GM19099 (cell line): ENCODE measurements at regions not wholly inside any gene's neighbourhood (a gene's known extent, or its start where the extent isn't known, plus 50 kb on each side); places are given as distances from the start of the nearest gene placed in this dataset.

Experiments
- POLR2A ChIP-seq: IDR thresholded peaks from 3 replicates; pipeline ENCODE4 v1.6.1; 2011; ENCODE audit warnings: low read depth; ENCODE audit not compliant: insufficient read length; ENCODE audit errors: extremely low read depth

DNA sequence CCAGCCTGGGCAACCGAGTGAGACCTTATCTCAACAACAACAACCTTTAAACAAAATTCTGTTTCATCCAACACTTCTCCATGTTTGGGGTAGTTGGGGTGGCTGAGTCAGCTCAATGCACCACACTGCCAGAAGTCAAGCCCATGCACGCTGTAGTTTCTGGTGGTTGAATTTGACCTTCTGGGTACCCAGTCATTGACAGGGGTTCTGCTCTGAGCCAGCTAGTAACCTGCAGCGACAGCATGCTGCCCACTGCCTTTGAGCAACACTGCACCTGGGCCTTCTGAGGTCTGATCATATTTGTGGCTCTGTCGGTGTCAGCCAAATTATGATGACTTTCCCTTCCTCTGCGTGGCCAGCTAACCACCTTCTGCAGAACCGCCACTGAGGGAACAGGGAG lies 84.6 kb upstream of the ZNF438 start:
- no peak for TF ChIP-seq POLR2A

DNA sequence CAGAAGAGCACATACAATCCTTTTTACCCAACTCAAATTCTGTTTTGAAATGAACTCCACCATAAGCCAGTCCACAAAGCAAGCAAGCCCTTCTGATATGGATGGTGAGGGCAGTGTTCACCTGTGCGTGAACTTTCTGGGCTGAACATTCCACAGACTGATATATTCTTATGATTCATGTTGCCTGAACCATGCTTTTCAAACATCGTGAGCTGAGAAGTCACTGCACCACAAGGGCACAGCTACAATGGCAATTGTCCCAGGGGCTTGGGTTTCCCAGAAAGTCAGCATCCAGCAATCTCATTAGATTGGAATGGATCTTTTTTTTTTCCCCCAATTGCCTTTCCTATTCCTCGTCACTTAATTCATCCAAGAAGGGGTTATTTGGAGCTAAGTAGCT lies 86.9 kb upstream of the ZNF438 start:
- no peak for TF ChIP-seq POLR2A

DNA sequence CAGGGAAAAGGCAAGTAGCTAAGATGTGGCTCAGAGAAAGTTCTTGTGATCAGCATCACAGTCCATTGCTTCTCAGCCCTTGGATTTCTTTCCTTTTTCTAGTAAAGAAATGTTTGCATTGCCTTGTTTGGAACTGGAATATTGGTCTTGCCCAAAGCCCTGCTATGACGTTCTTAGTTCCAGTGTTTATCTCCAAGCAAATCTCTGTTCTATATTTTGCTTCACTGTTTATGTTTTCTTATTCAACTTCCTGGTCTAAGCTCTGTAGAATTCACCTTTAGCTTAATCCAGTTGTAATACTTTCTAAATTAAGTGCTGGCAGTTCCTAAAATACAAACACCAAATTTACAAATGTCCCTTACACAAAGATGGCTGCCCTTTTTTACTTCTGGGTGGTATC lies 88.7 kb upstream of the ZNF438 start:
- TF ChIP-seq POLR2A = no peak

DNA sequence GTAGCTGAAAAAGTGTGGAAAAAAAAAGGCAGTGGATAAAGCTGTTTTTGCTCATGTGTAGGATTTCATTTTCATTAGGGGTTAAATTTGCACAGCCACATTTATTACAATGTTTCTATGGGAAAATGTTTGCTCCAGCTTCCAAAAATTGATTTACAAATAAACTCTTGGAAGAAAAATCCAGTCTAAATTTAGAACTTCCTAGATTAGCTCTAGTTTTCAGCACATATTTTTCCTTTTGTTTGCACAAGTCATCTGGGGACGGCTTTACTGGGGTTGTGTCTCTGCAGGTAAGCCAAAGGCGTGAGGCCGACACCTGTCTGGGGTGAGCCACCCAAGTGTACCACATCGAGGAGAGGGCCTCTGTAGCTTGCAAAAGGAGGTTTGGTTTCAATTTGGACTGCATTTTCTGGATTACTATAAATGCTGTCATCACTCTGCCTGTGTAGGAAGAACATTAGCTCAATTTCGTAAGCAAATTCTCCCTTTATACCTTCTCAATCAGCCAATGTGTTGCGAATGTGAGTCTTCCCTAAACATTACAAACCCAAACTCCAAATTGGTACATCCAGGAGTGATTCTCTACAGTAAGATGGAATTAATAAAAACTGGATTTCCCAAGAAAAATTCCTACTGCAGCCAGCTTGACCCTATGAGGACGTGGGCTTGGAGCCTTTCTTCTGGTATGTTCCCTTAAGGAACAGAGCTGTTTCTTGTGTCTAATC lies 89.5 kb upstream of the ZNF438 start:
- no peak for TF ChIP-seq POLR2A

DNA sequence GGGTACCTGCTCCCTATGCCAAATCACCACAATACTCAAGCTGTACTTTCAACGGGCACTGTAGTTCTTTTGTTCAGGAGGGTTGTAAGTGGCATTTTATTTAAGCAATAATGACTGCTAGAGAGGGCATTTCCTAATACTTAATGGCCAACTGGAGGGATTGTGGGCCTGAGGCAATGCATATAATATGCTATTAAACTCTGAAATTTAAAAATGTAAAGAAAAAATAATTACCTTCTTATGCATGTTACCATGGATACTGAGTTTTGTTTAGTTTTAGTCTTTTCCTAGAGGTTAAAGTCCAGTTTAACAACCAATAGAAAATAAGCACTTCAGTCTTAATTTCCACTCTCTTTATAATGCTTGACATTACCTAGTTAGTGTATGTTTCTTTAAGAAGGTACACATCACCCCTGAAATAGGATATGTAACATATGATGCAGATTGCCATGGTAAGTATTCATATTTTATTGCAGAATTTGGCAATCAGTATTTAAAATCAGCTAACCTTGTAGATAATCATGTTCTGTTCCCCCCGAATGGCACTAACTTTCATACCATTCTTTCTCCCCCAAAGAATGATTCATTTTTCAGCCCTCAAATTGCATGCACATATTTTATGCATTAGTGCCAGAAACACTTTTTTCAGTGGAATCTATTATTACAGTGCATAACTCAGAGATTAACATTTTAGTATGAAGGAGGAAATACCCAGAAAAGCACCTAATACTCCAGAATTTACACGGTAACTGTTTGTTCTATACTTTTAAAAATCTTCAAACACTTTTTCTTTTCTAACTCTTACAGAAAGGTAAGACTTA lies 90.3 kb upstream of the ZNF438 start:
- TF ChIP-seq POLR2A = no peak

DNA sequence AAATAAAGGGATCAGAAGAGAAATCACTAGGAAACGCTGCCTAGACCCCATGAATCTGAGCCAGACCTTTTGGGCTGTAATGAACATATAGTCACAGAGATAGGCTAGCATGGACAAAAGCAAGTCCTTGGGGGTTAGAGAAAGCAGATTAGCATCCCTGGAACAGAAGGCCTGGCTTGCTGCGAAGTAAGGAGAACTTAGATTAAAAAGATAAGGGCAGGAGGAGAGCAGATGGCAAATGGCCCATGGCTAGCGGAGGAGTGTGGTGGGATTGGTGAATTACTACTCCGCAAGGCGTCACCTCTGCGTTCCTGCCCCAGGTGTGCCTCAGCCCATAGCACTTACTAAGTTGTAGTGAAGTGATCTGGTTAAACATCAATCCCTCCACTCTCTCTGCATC lies 92.3 kb upstream of the ZNF438 start:
- TF ChIP-seq POLR2A = no peak

DNA sequence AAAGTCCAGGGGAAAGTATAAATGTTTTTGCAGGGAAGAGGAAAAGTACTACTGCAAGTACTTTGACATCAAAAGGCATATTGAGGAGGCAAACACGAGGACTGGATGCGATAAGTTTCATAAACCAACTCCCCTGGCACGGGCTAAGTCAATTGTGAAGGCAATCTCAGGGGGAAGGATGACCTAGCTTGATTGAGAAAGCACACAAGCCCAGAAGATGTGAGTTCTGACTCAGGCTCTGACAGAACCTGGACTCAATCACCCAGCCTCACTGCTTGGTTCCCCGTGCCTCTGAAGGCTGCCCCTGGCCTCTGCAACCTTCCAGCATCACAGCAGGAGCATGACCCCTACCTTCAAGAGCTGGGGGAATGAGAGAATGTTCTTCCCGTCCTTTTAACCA lies 93.2 kb upstream of the ZNF438 start:
- no peak for TF ChIP-seq POLR2A

DNA sequence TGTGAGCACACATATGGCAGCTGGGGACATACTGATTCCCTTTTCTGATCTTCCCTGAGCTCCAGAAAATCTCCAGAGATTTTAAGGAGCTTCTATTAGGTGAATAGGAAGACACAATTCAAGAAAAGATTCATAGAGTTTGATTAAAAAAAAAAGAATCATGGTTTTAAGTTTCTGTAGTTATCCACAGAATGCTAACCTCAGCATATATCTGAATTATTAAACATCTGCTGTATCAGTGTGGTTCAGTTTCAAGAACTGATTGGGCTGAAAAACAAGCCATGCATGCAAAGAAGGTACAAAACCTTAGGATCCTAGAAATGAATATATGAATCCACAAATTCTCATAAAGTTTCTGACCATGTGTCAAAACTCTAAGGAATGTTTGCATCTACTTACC lies 94.1 kb upstream of the ZNF438 start:
- no peak for TF ChIP-seq POLR2A

DNA sequence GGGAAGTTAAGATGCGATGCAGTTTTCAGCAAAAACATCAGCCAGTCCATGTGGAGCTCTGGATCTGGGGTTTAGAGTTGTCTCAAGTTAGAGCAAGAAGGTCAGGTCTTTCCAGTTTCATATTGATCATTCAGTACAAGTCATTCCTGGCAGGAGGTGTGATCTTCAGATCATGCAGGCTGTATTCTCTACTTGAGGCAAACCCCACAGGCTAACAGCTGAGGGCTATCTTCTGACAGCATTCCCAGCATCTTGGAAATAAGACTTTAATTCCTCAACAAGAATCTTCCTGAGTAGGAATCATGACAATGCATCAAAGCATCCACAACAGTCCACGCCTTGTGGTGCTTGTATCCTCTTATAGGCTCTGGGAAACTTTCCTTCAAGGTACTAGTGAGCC lies 94.9 kb upstream of the ZNF438 start:
- no peak for TF ChIP-seq POLR2A

DNA sequence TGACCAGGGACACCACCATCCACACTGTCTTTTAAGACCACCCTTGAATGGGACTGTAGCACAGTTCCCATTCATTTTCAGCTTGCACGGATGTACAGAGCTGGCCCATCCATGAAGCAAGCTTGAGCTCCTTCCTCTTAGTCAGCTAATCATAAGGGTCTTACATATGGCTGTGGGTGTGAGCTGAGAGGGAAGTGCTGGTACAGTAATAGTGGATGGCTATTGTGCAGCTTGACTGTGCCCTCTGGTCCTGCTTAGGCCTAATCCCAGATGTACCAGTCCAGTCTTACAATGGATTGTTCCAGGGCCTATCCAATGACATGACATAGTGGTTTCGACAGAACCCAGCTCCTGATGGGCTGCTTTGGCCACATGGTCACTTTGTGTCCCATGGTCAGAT lies 96.9 kb upstream of the ZNF438 start:
- no peak for TF ChIP-seq POLR2A

DNA sequence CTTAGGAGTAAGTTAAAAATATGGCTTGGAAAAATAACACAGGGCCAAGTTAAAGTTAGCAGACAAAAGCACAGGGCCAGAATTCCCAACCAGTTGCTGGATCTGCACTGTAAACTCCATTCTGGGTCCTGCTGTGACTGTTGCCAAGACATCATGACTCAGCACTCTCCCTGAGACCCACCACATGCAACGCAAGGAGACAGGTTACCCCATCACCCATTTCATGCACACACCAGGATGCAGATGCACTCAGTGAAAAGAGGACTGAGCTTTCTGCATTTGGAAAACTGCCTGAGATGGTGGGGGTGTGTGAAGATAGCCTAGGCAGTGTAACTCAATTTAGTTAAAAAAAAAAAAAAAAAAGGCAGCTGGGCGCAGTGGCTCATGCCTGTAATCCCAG lies 97.6 kb upstream of the ZNF438 start:
- no peak for TF ChIP-seq POLR2A

DNA sequence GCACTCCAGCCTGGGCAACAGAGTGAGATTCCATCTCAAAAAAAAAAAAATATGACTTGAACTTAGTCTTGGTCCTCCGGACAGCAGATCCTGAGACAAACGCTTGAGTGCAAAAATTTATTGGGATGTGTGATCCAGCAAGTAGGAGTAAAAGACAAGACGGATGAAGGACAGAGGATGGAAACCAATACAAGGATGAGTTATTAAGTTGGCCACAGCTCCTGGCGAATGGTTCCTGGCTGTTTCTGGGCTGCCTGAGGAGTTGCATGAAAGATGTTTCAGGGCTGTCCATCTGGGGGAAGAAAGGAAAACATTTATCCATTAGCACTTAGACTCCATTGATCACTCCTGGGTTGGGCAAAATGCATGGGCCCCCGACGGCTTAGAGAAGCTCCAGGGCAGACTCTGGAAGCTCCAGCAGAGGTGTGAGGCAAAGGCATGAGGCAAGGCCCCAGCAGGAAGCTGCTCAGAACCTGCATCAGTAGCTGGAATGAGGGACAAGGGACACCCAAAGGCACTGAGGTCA lies 98.3 kb upstream of the ZNF438 start:
- TF ChIP-seq POLR2A = no peak

DNA sequence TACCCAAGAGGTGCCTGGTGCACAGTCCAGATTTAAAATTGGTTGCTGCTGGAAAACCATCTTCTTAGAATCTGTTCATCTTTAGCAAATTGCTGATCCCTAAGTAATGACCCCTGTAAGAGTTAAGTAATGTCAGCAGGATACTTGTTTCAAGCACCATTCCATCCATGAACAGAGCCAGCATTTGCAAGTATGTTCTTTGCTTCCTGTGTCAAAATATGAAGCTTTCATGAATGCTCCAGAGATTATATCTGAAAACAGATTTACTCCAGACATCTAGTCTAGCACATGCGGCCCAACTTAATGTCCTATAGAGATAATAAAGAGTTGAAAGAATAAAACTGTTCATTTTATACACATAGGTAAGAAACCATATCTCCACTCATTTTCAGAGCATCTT lies 98.7 kb upstream of the ZNF438 start:
- no peak for TF ChIP-seq POLR2A

DNA sequence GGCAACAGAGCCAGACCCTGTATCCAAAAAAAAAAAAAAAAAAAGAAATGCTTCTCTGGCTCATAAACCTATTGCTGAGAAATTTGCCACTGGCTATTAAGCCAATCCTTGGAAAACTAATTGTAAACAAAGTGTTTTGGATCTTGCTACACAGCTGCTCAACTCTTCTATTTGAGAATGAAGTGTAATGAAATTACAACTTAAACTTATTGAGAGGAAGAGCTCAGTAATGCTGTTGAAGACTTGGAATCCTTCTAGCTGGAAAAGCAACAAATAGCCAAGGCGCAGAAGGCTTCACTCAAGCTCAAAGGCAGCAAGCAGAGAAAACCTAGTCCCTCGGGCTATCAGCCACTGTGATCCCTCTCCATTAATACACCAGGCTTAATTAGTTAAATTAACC lies 99.6 kb upstream of the ZNF438 start:
- no peak for TF ChIP-seq POLR2A

DNA sequence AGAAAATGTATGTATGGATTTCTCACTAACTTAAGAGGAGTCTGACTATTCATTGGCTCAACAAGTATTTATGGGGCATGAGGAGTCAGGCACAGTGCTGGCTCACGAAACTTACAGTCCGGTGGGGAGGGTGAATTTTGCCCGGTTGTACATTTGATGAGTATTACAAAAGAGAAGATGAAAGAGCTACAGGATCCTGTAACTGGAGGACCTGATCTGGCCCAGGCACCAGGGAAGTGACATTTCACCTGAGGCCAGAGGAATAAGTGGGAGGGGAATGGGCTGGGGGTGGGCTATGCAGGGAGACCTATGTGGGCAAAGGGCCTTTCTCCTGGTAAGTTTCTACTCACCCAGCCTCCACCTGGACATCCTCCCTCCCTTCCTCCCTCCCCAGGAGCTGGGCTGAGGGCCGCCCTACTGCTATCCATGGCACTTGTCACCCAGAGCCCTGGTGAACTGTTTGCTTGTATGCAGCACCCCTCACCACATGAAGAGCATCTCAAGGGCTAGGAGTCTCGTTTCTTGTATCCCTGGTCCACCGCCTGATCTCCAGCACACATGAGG lies 101.1 kb upstream of the ZNF438 start:
- no peak for TF ChIP-seq POLR2A

DNA sequence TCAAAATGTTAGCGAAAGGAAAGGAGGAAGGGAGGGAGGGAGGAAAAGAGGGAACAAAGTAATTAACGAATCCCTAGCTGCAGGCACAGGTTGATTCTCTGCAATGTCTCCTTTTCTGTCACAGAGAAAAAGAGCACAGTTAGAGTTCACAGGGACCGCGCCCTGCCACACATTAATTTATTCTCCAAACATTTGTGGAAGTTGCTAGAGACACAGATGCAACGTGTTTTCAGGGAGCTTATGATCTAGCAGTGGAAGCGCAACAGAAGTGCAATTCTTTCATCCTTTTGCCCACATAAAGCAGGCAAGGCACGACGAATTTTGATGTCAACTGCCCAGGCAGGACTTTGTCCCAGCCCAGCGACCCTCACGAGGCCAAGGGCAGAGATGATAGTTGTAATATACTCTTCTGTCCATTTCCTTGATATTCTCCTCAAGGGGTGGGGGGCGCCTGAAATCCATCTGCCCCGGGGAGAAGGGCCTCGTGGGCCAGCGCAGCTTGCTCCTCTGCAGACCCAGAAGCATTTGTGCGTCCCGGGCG lies 101.7 kb upstream of the ZNF438 start:
- no peak for TF ChIP-seq POLR2A

DNA sequence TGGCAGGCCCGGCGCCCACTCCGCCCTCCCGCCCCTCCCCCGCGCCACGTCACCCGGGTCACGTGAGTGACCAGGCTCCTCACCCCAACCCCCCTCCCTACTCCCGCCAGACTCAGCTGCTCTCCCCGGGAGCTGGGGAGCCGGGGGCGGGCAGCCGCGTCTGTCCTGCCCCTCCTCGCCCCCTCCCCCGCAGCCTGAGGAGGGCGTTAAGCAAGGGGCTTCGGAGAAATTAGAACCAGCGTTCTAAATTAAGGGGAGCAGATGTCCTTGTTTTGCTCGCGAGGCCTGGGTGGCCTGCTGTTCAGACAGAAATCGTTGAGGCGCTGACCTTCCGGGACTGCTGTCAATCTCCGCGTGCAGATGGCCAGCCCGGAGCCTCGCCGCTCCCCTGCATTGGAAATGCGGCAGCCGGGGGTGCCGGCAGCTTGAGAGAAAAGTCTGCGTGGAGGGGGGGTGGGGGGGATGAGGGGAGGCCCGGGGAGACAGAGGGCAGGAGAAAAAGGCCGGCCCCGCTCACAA lies 102.2 kb upstream of the ZNF438 start:
- peak; percentile 70 for TF ChIP-seq POLR2A
